ENCODE measurements at regions not wholly inside any gene's neighbourhood (a gene's known extent, or its start where the extent isn't known, plus 50 kb on each side); places are given as distances from the start of the nearest gene placed in this dataset.

DNA sequence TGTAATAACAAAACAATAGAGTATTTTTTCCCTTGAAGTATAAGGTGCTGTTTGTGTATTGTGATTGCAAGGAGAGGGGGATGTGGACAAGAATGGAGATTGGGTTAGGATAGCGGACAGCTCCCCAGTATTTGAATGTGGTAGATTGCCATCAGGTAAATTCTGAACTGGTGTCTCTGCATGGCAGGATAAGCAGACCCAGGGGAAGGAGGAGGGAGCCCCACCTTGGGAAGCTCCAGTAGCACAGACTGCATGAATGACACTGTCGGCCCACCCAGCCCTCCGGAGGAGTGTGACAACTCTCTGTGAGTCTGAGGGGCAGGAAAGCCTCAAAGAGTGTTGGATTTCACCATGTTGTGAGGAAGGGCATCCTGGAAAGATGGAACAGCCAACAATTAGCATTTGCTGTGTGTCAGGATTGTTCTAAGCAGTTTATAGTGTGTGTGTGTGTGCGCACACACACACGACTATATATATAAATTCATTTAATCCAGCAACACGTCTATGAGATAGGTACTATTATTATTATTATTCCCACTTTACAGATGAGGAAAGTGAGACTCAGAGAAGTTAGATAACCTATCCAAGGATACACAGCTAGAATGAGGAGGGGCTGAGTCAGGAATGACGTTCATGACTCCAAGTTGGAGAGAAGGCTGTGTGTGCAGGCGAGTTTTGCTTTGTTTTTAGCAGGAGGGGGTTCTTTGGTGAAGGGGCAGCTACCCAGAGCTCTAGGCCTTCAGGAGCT lies 63.4 kb upstream of the LCTL start:
- no peak overlapping the region for H3K27ac ChIP-seq
- TF ChIP-seq, protein P1, sequence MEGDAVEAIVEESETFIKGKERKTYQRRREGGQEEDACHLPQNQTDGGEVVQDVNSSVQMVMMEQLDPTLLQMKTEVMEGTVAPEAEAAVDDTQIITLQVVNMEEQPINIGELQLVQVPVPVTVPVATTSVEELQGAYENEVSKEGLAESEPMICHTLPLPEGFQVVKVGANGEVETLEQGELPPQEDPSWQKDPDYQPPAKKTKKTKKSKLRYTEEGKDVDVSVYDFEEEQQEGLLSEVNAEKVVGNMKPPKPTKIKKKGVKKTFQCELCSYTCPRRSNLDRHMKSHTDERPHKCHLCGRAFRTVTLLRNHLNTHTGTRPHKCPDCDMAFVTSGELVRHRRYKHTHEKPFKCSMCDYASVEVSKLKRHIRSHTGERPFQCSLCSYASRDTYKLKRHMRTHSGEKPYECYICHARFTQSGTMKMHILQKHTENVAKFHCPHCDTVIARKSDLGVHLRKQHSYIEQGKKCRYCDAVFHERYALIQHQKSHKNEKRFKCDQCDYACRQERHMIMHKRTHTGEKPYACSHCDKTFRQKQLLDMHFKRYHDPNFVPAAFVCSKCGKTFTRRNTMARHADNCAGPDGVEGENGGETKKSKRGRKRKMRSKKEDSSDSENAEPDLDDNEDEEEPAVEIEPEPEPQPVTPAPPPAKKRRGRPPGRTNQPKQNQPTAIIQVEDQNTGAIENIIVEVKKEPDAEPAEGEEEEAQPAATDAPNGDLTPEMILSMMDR (IDR thresholded peaks at IDR 0.05; ENCODE audit: low read depth, low read length, missing control alignments), result no peak
- DNase-seq, result no peak
- H3K4me3 ChIP-seq (ENCODE audit: low read depth, low read length), result no peak overlapping the region
- in situ Hi-C loops (cut with HindIII; ENCODE audit: low pct_ligation_motif_present, low sequenced_read_pairs), result no loop called here
- no peaks in the 10 kb centered on the region for H3K27me3 ChIP-seq (replicated peaks)
- H3K36me3 ChIP-seq (replicated peaks), result no peaks in the 10 kb centered on the region

DNA sequence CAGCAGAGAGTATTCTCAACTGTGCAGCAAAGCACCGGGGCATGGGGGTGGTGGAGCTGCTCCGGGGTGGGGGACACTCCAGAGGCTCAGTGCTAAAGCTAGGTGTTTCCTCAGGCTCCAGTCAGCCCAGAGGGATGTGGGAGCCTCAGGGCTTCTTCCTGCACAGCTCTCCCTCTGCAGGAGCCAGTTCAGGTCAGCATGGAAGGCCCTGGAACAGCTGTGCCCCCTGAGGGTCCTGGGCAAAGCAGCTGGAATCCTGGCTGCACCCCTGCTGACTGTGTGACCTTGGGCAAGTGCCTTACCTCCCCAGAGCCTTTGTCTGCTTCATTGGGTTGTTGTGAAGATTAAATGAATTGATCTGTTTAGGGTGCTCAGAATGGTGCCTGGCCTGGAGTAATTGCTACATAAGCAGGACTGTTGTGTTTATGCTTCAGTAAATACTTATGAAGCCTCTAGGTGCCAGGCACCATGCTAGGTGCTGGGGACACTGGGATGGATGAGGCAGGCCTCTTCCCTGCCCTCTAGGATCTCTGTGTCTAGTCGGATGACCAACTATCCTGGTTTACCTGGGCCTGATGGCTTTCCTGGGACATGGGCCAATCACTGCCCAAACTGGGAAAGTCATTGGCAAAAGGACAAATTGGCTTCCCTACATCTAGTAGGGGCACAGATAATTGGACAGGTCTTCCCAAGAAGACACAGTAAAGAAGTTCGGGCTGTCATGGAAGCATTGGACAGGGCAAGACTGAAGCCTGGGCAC lies 64.2 kb upstream of the LCTL start:
- Histone ChIP-seq H3K4me3 (ENCODE audit: low read depth, low read length) (no peak overlapping the region), H3K27ac (no peak overlapping the region), H3K36me3 (replicated peaks) (no peaks in the 10 kb centered on the region), H3K27me3 (replicated peaks) (no peaks in the 10 kb centered on the region)
- in situ Hi-C loops (cut with HindIII; ENCODE audit: low pct_ligation_motif_present, low sequenced_read_pairs), result no loop called here
- TF ChIP-seq, protein P1 (IDR thresholded peaks at IDR 0.05; ENCODE audit: low read depth, low read length, missing control alignments), result no peak
- no peak for DNase-seq

- H3K4me3 ChIP-seq (ENCODE audit: low read depth, low read length), result no peak overlapping the region
- no peak overlapping the region for H3K27ac ChIP-seq
- TF ChIP-seq, protein P1 (IDR thresholded peaks at IDR 0.05; ENCODE audit: low read depth, low read length, missing control alignments), result no peak
- no peaks in the 10 kb centered on the region for H3K36me3 ChIP-seq (replicated peaks)
- no peak for DNase-seq
- in situ Hi-C loops (cut with HindIII; ENCODE audit: low pct_ligation_motif_present, low sequenced_read_pairs), result no loop called here
- no peaks in the 10 kb centered on the region for H3K27me3 ChIP-seq (replicated peaks)
Observed at GRCh38 chr15:66630801-66631351, 65.1 kb upstream of the LCTL start.

GRCh38 chr15:66631616-66632263 lies 65.9 kb upstream of the LCTL start:
- in situ Hi-C loops (cut with HindIII; ENCODE audit: low pct_ligation_motif_present, low sequenced_read_pairs), result no loop called here
- no peak for DNase-seq
- TF ChIP-seq, protein P1 (IDR thresholded peaks at IDR 0.05; ENCODE audit: low read depth, low read length, missing control alignments), result no peak

GRCh38 chr15:66633041-66633937 lies 67.5 kb upstream of the LCTL start:
- in situ Hi-C loops (cut with HindIII; ENCODE audit: low pct_ligation_motif_present, low sequenced_read_pairs), result no loop called here
- H3K27ac ChIP-seq, result no peak overlapping the region

More at GRCh38 chr15:66631616-66632263, 65.9 kb upstream of the LCTL start:
- H3K36me3 ChIP-seq (replicated peaks), result no peaks in the 10 kb centered on the region
- no peaks in the 10 kb centered on the region for H3K27me3 ChIP-seq (replicated peaks)
- H3K4me3 ChIP-seq (ENCODE audit: low read depth, low read length), result no peak overlapping the region
- H3K27ac ChIP-seq, result no peak overlapping the region

More at GRCh38 chr15:66633041-66633937, 67.5 kb upstream of the LCTL start:
- Histone ChIP-seq H3K36me3 (replicated peaks) (no peaks in the 10 kb centered on the region), H3K27me3 (replicated peaks) (no peaks in the 10 kb centered on the region), H3K4me3 (ENCODE audit: low read depth, low read length) (no peak overlapping the region)
- no peak for DNase-seq
- TF ChIP-seq, protein P1 (IDR thresholded peaks at IDR 0.05; ENCODE audit: low read depth, low read length, missing control alignments), result no peak

Measured in brain microvascular endothelial cell (primary cell).